GM18867 (cell line): ENCODE measurements at regions not wholly inside any gene's neighbourhood (a gene's known extent, or its start where the extent isn't known, plus 50 kb on each side); places are given as distances from the start of the nearest gene placed in this dataset.
"Not testable (repeated sequence)": the region's sequence is repeated elsewhere in the genome, so short reads cannot be mapped to it uniquely, and the experiment has no call there.

Source experiments
- ATAC-seq: cut with Tn5 transposase; IDR thresholded peaks from one replicate; pipeline ENCODE4 v1.9.1; 2021; ENCODE audit warnings: mild to moderate bottlenecking, moderate library complexity; ENCODE audit not compliant: unreplicated experiment

- not testable (repeated sequence) for ATAC-seq
These were observed 57.3 kb upstream of the HS3ST3A1 start for GRCh38 chr17:13659051-13659450.

DNA sequence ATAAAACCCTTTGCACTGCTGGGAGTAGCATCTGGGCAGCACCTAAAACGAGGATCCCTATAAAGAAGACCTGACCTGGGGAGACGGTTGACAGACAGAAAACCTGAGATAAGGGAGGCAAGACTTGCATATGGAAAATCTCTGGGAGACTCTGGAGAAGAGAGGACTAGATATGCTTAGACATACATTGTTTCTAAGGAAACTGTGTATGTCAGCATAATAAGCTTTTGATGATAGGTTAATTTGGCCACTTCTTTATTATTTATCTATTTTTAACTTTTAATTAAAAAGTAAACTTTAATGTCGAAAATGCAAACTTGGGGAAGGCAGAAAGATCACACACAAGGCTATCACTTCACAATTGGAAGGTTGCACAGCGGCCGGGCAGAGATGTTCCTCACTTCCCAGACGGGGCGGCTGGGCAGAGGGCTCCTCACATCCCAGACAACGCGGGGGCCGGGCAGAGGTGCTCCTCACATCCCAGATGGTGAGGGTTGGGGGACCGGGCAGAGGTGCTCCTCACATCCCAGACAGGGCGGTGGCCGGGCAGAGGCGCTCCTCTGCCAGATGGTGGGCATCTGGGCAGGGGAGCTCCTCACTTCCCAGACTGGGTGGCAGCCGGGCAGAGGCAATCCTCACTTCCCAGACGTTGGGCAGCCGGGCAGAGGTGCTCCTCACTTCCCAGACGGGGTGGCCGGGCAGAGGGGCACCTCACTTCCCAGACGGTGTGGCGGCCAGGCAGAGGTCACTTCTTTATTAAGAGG, 64.3 kb upstream of the HS3ST3A1 start:
- no peak for ATAC-seq

GRCh38 chr17:13671341-13671740, 69.6 kb upstream of the HS3ST3A1 start:
- no peak for ATAC-seq

DNA sequence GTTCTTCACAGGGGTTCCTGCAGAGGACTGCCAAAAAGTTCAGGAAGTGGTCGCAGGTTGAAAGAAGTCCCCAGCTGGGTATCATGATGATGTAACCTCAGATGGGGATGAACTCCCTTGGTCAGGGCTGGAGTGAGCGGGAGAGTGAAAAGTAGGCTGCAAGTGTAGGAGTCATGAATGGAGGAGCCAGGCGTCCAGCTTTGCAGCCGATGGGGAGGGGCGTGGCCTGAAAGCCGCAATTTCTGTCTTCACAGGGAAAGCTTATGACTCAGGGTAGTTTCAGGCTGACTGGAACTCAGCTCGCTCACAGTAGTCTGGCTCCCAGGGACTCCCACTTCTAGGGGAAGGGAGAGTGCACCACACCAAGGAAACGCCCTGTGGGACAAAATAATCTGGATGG, 70.0 kb upstream of the HS3ST3A1 start:
- no peak for ATAC-seq

DNA sequence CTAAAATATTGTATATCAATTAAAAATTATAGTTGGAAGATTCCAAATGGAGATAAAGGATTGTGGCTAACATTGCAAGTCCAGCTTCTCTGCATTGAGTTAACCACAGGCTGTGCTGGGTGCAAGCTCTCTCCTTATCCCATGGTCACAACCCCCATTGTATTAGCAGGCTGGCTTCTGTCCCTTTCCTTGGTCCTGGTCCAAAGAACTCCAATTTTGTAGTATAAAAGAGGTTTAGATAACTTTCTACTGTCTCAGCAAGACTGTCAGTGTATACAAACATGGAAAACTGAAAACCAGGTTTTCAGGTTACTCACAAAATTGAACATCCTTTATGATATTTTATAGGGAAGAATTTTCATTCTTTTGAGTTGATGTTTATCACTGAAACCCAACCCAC, 76.6 kb upstream of the HS3ST3A1 start:
- no peak for ATAC-seq

DNA sequence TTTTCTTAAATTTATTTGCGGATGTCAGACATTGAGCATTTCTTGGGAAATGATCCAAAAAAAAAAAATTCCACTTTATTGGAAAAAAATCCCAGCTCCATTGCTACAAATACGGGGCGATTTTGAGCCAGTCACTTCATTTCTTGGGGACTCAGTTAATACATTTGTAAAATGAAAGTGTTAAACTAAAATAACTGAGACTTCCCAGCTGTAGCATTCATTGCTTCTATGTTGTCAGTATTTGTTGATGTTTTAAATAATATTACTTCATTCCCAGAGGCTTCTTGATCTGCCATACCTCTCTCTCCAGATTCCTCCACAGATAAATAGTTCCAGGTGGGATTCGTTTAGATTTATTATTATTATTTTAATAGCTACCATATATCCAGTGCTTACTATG, 77.1 kb upstream of the HS3ST3A1 start:
- ATAC-seq: no peak

DNA sequence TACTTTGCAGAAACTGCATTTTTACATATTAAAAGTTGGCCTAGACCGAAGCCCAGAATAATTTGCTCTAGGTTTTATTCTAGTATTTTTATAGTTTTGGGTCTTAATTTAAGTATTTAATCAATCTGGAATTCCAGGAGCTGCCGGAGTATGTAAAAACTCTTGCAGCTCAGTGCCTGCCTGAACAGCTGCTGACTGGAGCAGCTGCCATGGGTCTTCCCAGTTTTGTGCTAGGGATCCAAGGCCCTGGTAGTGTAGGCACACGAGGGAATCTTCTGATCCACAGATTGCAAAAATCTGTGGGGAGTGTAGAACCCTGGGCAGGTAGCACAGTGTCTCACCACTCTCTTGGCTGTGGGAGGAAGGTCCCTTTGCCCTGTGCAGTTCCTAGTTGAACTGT, 87.0 kb upstream of the HS3ST3A1 start:
- ATAC-seq: no peak

GRCh38 chr17:13690806-13691205, 89.1 kb upstream of the HS3ST3A1 start:
- no peak for ATAC-seq

GRCh38 chr17:13694934-13695333, 93.2 kb upstream of the HS3ST3A1 start:
- ATAC-seq: no peak

GRCh38 chr17:13698832-13699231, 97.1 kb upstream of the HS3ST3A1 start:
- ATAC-seq: no peak

DNA sequence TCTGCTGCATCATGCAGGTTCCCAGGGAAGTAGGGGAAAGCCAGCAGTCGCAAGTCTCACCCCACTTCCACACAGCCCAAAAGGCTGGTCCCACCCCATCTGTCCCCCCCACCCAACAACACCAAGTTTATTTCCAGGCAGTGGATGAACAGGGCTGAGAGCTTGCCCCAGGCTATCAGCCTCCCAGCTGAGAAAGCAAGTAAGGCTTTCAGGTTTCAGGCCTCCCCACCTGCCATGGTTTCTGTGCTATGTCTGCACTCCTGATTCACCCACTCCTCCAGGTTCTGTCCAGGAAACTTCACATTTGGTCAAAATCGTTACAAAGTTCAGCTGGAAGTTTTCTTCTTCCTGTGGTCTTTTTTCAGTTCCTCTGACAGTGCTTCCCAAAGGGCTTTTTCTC, 97.5 kb upstream of the HS3ST3A1 start:
- ATAC-seq: no peak

DNA sequence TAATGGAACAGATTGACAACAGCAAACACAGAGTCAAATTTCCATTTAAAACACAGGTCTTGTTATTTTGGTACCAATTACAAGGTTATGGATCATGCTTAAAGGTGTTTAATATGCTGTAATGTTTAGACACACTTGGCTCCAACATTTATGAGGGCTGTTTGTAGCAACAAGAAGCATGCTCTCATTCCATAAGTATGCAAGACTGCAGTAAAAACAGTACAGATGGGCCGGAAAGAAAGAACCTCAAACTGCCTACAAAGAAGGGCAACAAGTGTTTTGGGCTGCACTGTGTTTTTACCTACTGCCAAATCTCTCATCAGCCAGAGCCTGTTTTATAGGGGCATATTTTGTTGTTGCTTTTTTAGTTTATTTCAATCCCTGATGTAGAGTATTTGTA, 100.5 kb upstream of the HS3ST3A1 start:
- no peak for ATAC-seq

- no peak for ATAC-seq
These were observed 102.6 kb upstream of the HS3ST3A1 start for GRCh38 chr17:13704333-13704732.

DNA sequence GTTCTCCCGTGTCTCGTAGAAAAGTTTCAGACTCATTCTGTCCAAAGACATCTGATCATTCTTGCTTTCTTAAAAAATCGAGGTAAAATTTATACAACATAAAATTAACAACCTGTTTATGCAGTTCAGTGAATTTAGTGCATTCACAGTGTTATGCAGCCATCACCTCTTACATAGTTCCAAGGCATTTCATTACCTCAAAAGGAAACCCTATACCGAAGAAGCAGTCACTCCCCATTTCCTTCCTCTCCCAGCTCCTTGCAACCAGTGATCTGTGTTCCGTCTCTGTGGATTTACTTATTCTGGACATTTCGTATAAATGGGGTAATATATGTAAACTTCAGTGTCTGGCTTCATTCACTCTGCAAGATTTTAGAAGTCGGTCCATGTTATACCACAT, 103.5 kb upstream of the HS3ST3A1 start:
- ATAC-seq: no peak

GRCh38 chr17:13721705-13722104, 120.0 kb upstream of the HS3ST3A1 start:
- no peak for ATAC-seq

- ATAC-seq: no peak
These were observed 123.7 kb upstream of the HS3ST3A1 start for GRCh38 chr17:13725288-13725990.

DNA sequence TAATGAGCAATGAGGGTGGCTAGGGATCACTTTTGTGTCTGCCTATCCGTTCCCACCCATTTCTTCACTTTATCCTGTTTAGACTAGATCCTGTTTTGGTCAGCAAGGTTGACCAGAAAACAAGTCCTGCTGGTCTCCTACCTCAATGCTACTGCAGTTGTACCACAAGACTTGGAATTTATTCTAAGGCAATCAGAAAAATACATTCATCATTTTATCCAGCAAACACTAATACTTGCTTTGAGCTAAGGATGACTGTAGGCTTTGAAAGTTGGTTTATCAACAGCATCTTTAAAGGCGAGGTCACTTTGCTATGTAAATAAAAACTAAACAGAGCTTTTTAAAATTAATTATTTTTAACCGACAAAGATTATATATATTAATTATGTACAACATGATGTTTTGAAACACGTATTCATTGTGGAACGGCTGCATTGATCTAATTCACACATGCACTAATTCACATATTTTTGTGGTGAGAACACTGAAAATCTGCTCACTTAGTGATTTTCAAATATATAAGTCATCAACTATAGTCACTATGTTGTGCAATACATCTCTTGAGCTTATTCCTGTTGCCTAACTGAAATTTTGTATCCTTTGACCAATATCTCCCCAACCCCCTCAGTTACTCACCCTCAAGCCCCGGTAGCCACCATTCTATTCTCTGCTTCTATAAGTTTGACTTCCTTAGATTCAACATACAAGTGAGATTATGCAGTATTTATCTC, 125.9 kb upstream of the HS3ST3A1 start:
- ATAC-seq: no peak

- no peak for ATAC-seq
These were observed 127.1 kb upstream of the HS3ST3A1 start for GRCh38 chr17:13728781-13729180.

DNA sequence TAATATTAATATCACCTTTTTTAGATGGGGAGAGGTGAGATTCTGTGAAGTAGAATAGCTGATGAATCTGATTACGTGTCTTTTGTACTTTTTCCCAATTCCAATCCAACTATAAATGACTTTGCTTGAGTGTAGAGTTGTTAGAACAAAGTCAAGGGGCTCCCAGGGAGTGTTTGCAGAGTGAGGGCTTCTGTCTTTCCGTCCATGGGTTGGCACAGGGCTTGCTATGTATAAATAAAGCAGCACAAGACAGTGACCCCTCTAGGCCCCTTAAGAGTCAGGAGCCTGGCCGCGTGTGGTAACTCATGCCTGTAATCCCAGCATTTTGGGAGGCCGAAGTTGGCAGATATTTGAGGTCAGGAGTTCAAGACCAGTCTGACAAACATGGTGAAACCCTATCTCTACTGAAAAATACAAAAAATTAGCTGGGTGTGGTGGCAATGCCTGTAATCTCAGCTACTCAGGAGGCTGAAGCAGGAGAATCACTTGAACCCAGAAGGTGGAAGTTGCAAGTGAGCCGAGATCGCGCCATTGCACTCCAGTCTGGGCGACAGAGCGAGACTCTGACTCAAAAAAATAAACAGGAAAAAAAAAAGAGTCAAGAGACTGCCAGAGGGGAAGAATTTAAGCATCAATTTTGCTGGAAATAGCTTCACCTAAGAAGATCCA, 127.9 kb upstream of the HS3ST3A1 start:
- no peak for ATAC-seq

GRCh38 chr17:13734880-13735279, 133.2 kb upstream of the HS3ST3A1 start:
- ATAC-seq: no peak

DNA sequence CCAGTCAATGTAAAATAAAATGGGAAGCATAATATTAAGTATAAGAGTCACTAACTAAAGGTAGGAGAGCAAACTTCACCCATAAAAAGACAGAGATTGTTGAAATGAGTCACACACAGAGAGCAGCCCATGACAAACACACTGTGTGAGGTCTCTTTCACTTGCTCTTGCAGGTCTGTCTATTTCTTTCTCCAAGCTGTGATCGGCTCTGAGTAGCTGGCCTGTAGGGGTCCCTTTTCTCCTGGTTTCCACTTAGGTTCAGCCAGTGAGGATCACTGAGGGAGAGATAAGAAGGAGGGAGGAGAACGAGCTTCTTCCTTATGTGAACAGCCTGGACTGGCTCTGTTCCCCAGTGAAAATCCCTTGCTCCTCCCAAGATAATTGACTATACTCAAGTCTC, 133.7 kb upstream of the HS3ST3A1 start:
- no peak for ATAC-seq
